ENCODE measurements at regions not wholly inside any gene's neighbourhood (a gene's known extent, or its start where the extent isn't known, plus 50 kb on each side); places are given as distances from the start of the nearest gene placed in this dataset.

- DNase-seq (no peak), ATAC-seq (no peak)
- no peak for TF ChIP-seq POLR2A (IDR thresholded peaks at IDR 0.05)
- TF ChIP-seq CTCF (IDR thresholded peaks at IDR 0.05), result no peak
- Histone ChIP-seq H3K4me1 (no peaks in the 10 kb centered on the region), H3K36me3 (replicated peaks in 1 of 2; ENCODE audit: insufficient read depth in 1 of 2, low read depth in 2 of 2) (no peaks in the 10 kb centered on the region), H3K4me3 (no peak overlapping the region), H3K9me3 (no peaks in the 10 kb centered on the region), H3K27me3 (no peaks in the 10 kb centered on the region), H3K27ac (no peak overlapping the region)
- 65 to 72% methylated on average over 2 of the region's 2 CpGs for WGBS, 2 donors
- intact Hi-C loops (cut with DNase I), result no loop called here
Observed at GRCh38 chr3:106413683-106414082, 544.9 kb upstream of the CBLB start.

GRCh38 chr3:106420628-106421027 is 551.8 kb upstream of the CBLB start:
- no peak overlapping the region for H3K4me3 ChIP-seq
- H3K9me3 ChIP-seq, result no peaks in the 10 kb centered on the region
- H3K27ac ChIP-seq, result no peak overlapping the region
- H3K36me3 ChIP-seq (replicated peaks in 1 of 2; ENCODE audit: insufficient read depth in 1 of 2, low read depth in 2 of 2), result no peaks in the 10 kb centered on the region
- no peaks in the 10 kb centered on the region for H3K4me1 ChIP-seq
- H3K27me3 ChIP-seq, result no peaks in the 10 kb centered on the region
- 45 to 55% methylated on average over 2 of the region's 2 CpGs for WGBS, 2 donors
- DNase-seq (no peak), ATAC-seq (no peak)
- intact Hi-C loops (cut with DNase I), result no loop called here
- TF ChIP-seq CTCF (IDR thresholded peaks at IDR 0.05) (no peak), POLR2A (IDR thresholded peaks at IDR 0.05) (no peak)

- Histone ChIP-seq H3K27me3 (no peaks in the 10 kb centered on the region), H3K9me3 (no peaks in the 10 kb centered on the region), H3K4me3 (no peak overlapping the region), H3K4me1 (no peaks in the 10 kb centered on the region), H3K36me3 (replicated peaks in 1 of 2; ENCODE audit: insufficient read depth in 1 of 2, low read depth in 2 of 2) (no peaks in the 10 kb centered on the region), H3K27ac (no peak overlapping the region)
- intact Hi-C loops (cut with DNase I), result no loop called here
- TF ChIP-seq CTCF (IDR thresholded peaks at IDR 0.05), result no peak
- no peak for TF ChIP-seq POLR2A (IDR thresholded peaks at IDR 0.05)
- 30 to 68% methylated on average over 1 of the region's 1 CpG for WGBS, 2 donors
- ATAC-seq (no peak), DNase-seq (no peak)
Observed at GRCh38 chr3:106421426-106421825, 552.6 kb upstream of the CBLB start.

- Histone ChIP-seq H3K4me1 (no peaks in the 10 kb centered on the region), H3K27me3 (no peaks in the 10 kb centered on the region), H3K27ac (no peak overlapping the region), H3K9me3 (no peaks in the 10 kb centered on the region), H3K36me3 (replicated peaks in 1 of 2; ENCODE audit: insufficient read depth in 1 of 2, low read depth in 2 of 2) (no peaks in the 10 kb centered on the region), H3K4me3 (no peak overlapping the region)
- intact Hi-C loops (cut with DNase I), result no loop called here
- DNase-seq (no peak), ATAC-seq (no peak)
- TF ChIP-seq POLR2A (IDR thresholded peaks at IDR 0.05) (no peak), CTCF (IDR thresholded peaks at IDR 0.05) (no peak)
Observed at GRCh38 chr3:106421909-106422308, 553.1 kb upstream of the CBLB start.

GRCh38 chr3:106423321-106424225 is 554.8 kb upstream of the CBLB start:
- H3K27me3 ChIP-seq, result no peaks in the 10 kb centered on the region
- ATAC-seq (no peak), DNase-seq (no peak)
- no peaks in the 10 kb centered on the region for H3K36me3 ChIP-seq (replicated peaks in 1 of 2; ENCODE audit: insufficient read depth in 1 of 2, low read depth in 2 of 2)
- H3K4me3 ChIP-seq, result no peak overlapping the region
- H3K4me1 ChIP-seq, result no peaks in the 10 kb centered on the region
- no peaks in the 10 kb centered on the region for H3K9me3 ChIP-seq
- intact Hi-C loops (cut with DNase I), result no loop called here
- TF ChIP-seq CTCF (IDR thresholded peaks at IDR 0.05) (no peak), POLR2A (IDR thresholded peaks at IDR 0.05) (no peak)
- 33% methylated on average over 7 of the region's 7 CpGs for WGBS, 2 donors
- H3K27ac ChIP-seq, result no peak overlapping the region

Data from body of pancreas (tissue), 4 donors.